ENCODE measurements at regions not wholly inside any gene's neighbourhood (a gene's known extent, or its start where the extent isn't known, plus 50 kb on each side); places are given as distances from the start of the nearest gene placed in this dataset.

DNA sequence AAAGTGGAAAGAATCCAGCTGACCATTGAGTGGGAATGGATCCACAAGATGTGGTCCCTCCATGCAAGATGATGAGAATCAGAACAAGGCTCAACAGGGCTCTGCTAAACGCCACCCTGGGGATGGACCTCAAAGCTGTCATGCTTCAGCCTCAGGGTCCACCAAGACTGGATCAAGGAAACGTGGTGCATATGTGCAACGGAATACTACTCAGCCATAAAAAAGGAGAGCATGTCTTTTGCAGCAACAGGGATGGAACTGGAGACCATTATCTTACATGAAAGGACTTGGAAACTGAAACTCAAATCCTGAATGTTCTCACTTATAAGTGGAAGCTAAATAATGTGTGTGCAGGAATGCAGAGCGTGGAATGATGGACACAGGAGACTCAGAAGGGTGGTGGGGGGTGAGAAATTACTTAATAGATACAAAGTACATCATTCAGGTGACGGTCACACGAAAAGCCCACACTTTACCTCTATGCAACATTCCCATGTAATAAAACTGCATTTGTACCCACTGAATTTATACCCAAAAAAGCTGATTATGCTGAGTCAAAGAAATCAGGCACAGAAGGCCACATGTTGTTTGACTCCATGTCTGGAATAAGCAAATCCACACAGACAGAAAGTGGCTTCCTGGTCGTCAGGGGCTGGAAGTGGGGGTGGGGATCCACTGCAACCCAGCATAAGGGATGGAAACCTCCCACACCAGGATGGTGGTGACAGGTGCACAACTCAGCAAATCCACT, 116.1 kb downstream of the SHANK2 start:
- no peak for TF ChIP-seq POLR2A (IDR thresholded peaks at IDR 0.05; ENCODE audit: extremely low read depth, insufficient read length)
- TF ChIP-seq, protein P1, sequence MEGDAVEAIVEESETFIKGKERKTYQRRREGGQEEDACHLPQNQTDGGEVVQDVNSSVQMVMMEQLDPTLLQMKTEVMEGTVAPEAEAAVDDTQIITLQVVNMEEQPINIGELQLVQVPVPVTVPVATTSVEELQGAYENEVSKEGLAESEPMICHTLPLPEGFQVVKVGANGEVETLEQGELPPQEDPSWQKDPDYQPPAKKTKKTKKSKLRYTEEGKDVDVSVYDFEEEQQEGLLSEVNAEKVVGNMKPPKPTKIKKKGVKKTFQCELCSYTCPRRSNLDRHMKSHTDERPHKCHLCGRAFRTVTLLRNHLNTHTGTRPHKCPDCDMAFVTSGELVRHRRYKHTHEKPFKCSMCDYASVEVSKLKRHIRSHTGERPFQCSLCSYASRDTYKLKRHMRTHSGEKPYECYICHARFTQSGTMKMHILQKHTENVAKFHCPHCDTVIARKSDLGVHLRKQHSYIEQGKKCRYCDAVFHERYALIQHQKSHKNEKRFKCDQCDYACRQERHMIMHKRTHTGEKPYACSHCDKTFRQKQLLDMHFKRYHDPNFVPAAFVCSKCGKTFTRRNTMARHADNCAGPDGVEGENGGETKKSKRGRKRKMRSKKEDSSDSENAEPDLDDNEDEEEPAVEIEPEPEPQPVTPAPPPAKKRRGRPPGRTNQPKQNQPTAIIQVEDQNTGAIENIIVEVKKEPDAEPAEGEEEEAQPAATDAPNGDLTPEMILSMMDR (IDR thresholded peaks at IDR 0.05; ENCODE audit: low read depth, low read length): no peak

All from NB4 (cell line).